Caco-2 (cell line): ENCODE measurements at regions not wholly inside any gene's neighbourhood (a gene's known extent, or its start where the extent isn't known, plus 50 kb on each side); places are given as distances from the start of the nearest gene placed in this dataset.

ENCODE experiments used
- BruUV-seq: library from RNA; stranded (reverse); fragments of 400-500 nt; replicated peaks from 2 replicates; lab custom pipeline; 2021; lab: Mats Ljungman, UMichigan
- CTCF ChIA-PET: fragments of 300-600 bp; sonication (Branson Sonifier 250); formaldehyde crosslinking; loops from one replicate; lab custom pipeline; 2022; ENCODE audit warnings: antibody characterized with exemption; lab: Charles Lee
- POLR2A ChIA-PET: fragments of 300-600 bp; sonication (Branson Sonifier 250); formaldehyde crosslinking; loops from one replicate; lab custom pipeline; 2022; ENCODE audit warnings: antibody characterized with exemption; lab: Charles Lee
- DNase-seq, 2 experiments: peaks; one replicate each; pipeline versions ENCODE4 v3.0.0 to v3.0.0-alpha.2; 2020 to 2022
- H3K27me3 ChIP-seq: replicated peaks from 2 replicates; pipeline ENCODE4 v1.6.0; 2011; ENCODE audit warnings: low read length; ENCODE audit not compliant: control insufficient read depth, insufficient read depth
- H3K36me3 ChIP-seq: 2 replicates; pipeline ENCODE4 v1.5.1; 2011; ENCODE audit warnings: low read length; ENCODE audit not compliant: control insufficient read depth, insufficient read depth
- H3K4me1 ChIP-seq: fragments of 250-450 bp; sonication (Bioruptor Pico); 2 replicates; pipeline ENCODE4 v1.5.1; 2020; ENCODE audit warnings: mild to moderate bottlenecking
- H3K4me3 ChIP-seq: 2 replicates; pipeline ENCODE4 v1.5.1; 2011; ENCODE audit warnings: low read depth, mild to moderate bottlenecking, control low read depth, low read length
- H3K9me3 ChIP-seq: fragments of 250-450 bp; sonication (Bioruptor Pico); 2 replicates; pipeline ENCODE4 v1.5.1; 2020; ENCODE audit warnings: mild to moderate bottlenecking, moderate library complexity
- H3K27ac Mint-ChIP-seq: one replicate; pipeline ENCODE4 v1.8.0; 2022; ENCODE audit warnings: mixed read lengths; ENCODE audit not compliant: unreplicated experiment
- H3K27me3 Mint-ChIP-seq: one replicate; pipeline ENCODE4 v1.8.0; 2022; ENCODE audit warnings: mixed read lengths; ENCODE audit not compliant: insufficient read depth, unreplicated experiment
- H3K36me3 Mint-ChIP-seq: one replicate; pipeline ENCODE4 v1.8.0; 2022; ENCODE audit warnings: mild to moderate bottlenecking, mixed read lengths; ENCODE audit not compliant: insufficient read depth, unreplicated experiment
- H3K4me1 Mint-ChIP-seq: one replicate; pipeline ENCODE4 v1.8.0; 2022; ENCODE audit warnings: low read depth, mixed read lengths; ENCODE audit not compliant: unreplicated experiment
- H3K4me3 Mint-ChIP-seq: one replicate; pipeline ENCODE4 v1.8.0; 2022; ENCODE audit warnings: mild to moderate bottlenecking, moderate library complexity, mixed read lengths; ENCODE audit not compliant: unreplicated experiment
- H3K9me3 Mint-ChIP-seq: one replicate; pipeline ENCODE4 v1.8.0; 2022; ENCODE audit warnings: mixed read lengths; ENCODE audit not compliant: unreplicated experiment
- CTCF ChIP-seq, 2 experiments: fragments of 200-600 bp in 1 of 2; IDR thresholded peaks; 1 replicate in 1 of 2; 2 replicates in 1 of 2; pipeline versions ENCODE4 v1.5.1 to v1.8.0; 2011 to 2022; ENCODE audit warnings: antibody characterized with exemption in 1 of 2, control low read depth in 1 of 2, inconsistent platforms in 1 of 2, low read depth in 1 of 2, low read length in 1 of 2, mild to moderate bottlenecking in 1 of 2, moderate library complexity in 1 of 2; ENCODE audit not compliant: insufficient read depth in 1 of 2, severe bottlenecking in 1 of 2, unreplicated experiment in 1 of 2
- intact Hi-C: fragments of 100-400 bp; cut with micrococcal nuclease; formaldehyde crosslinking; loops from one replicate; pipeline ENCODE4 v1.10.0; 2022; ENCODE audit not compliant: unreplicated experiment

GRCh38 chr13:86185636-86186035 lies 386.4 kb upstream of the SLITRK6 start:
- no peak overlapping the region for H3K27ac Mint-ChIP-seq
- no TSS peak for BruUV-seq

GRCh38 chr13:86185107-86185506 lies 385.9 kb upstream of the SLITRK6 start:
- H3K4me1 Mint-ChIP-seq = no peaks in the 10 kb centered on the region
- ChIA-PET CTCF (no interaction called here), POLR2A (no interaction called here)
- Histone ChIP-seq H3K4me3 (no peak overlapping the region), H3K36me3 (no peaks in the 10 kb centered on the region), H3K4me1 (no peaks in the 10 kb centered on the region), H3K27me3 (no peaks in the 10 kb centered on the region), H3K9me3 (no peaks in the 10 kb centered on the region)
- intact Hi-C loops = no loop called here
- DNase-seq = no peak
- no peak overlapping the region for H3K27ac Mint-ChIP-seq
- TF ChIP-seq CTCF (IDR thresholded peaks at IDR 0.05; ENCODE audit: insufficient read depth in 1 of 2, low read depth in 1 of 2, low read length in 1 of 2, severe bottlenecking in 1 of 2, unreplicated experiment in 1 of 2) = no peak
- peaks cover 2% of the 10 kb centered on the region for H3K27me3 Mint-ChIP-seq
- H3K4me3 Mint-ChIP-seq = no peak overlapping the region
- no peaks in the 10 kb centered on the region for H3K36me3 Mint-ChIP-seq
- no TSS peak for BruUV-seq
- no peaks in the 10 kb centered on the region for H3K9me3 Mint-ChIP-seq

More at GRCh38 chr13:86185636-86186035, 386.4 kb upstream of the SLITRK6 start:
- Mint-ChIP-seq H3K27me3 (peaks cover 2% of the 10 kb centered on the region), H3K36me3 (no peaks in the 10 kb centered on the region), H3K9me3 (no peaks in the 10 kb centered on the region), H3K4me3 (no peak overlapping the region), H3K4me1 (no peaks in the 10 kb centered on the region)
- DNase-seq = no peak
- Histone ChIP-seq H3K4me1 (no peaks in the 10 kb centered on the region), H3K36me3 (no peaks in the 10 kb centered on the region), H3K9me3 (no peaks in the 10 kb centered on the region), H3K27me3 (no peaks in the 10 kb centered on the region), H3K4me3 (no peak overlapping the region)
- POLR2A ChIA-PET = no interaction called here
- TF ChIP-seq CTCF (IDR thresholded peaks at IDR 0.05; ENCODE audit: insufficient read depth in 1 of 2, low read depth in 1 of 2, low read length in 1 of 2, severe bottlenecking in 1 of 2, unreplicated experiment in 1 of 2) = no peak
- intact Hi-C loops = no loop called here
- CTCF ChIA-PET = no interaction called here

GRCh38 chr13:86174622-86175021 lies 375.4 kb upstream of the SLITRK6 start:
- CTCF ChIA-PET = no interaction called here
- no peak overlapping the region for H3K27ac Mint-ChIP-seq

More at GRCh38 chr13:86174622-86175021, 375.4 kb upstream of the SLITRK6 start:
- no peak overlapping the region for H3K4me3 ChIP-seq
- Mint-ChIP-seq H3K9me3 (no peaks in the 10 kb centered on the region), H3K36me3 (no peaks in the 10 kb centered on the region), H3K27me3 (no peaks in the 10 kb centered on the region), H3K4me3 (no peak overlapping the region), H3K4me1 (no peaks in the 10 kb centered on the region)
- no peaks in the 10 kb centered on the region for H3K36me3 ChIP-seq
- no peaks in the 10 kb centered on the region for H3K4me1 ChIP-seq
- no TSS peak for BruUV-seq
- intact Hi-C loops = no loop called here
- POLR2A ChIA-PET = no interaction called here
- H3K27me3 ChIP-seq = no peaks in the 10 kb centered on the region
- H3K9me3 ChIP-seq = no peaks in the 10 kb centered on the region
- DNase-seq = no peak
- TF ChIP-seq CTCF (IDR thresholded peaks at IDR 0.05; ENCODE audit: insufficient read depth in 1 of 2, low read depth in 1 of 2, low read length in 1 of 2, severe bottlenecking in 1 of 2, unreplicated experiment in 1 of 2) = no peak
